Breast epithelium (tissue), 3 donors: ENCODE measurements at regions not wholly inside any gene's neighbourhood (a gene's known extent, or its start where the extent isn't known, plus 50 kb on each side); places are given as distances from the start of the nearest gene placed in this dataset.

Source experiments
- CTCF ChIP-seq, 3 donors: fragments of 450-650 bp; IDR thresholded peaks; one replicate each; pipeline ENCODE4 v1.5.1; 2016 to 2017; ENCODE audit warnings: antibody characterized with exemption in 3 of 3, mild to moderate bottlenecking in 3 of 3, moderate library complexity in 3 of 3
- POLR2A ChIP-seq: fragments of 450-650 bp; IDR thresholded peaks from one replicate; pipeline ENCODE4 v1.6.1; 2016; ENCODE audit warnings: antibody characterized with exemption, mild to moderate bottlenecking, moderate library complexity
- POLR2AphosphoS5 ChIP-seq, 3 donors: sonication (generic); formaldehyde crosslinking; IDR thresholded peaks; one replicate each; pipeline ENCODE4 v1.6.1; 2017; ENCODE audit warnings: antibody characterized with exemption in 3 of 3

- TF ChIP-seq CTCF (IDR thresholded peaks at IDR 0.05) (no peak), POLR2A (no peak), POLR2AphosphoS5 (IDR thresholded peaks at IDR 0.05) (no peak)
These were observed 134.1 kb downstream of the SOX9 start for GRCh38 chr17:72254808-72255449.
